GM10248 (cell line): ENCODE measurements at regions not wholly inside any gene's neighbourhood (a gene's known extent, or its start where the extent isn't known, plus 50 kb on each side); places are given as distances from the start of the nearest gene placed in this dataset.

Source experiments
- CTCF ChIA-PET: fragments of 300-600 bp; sonication (Branson Sonifier 250); formaldehyde crosslinking; extraction: SDS; loops from one replicate; lab custom pipeline; 2021; ENCODE audit warnings: antibody characterized with exemption; lab: Yijun Ruan, JAX
- POLR2A ChIA-PET: fragments of 350-650 bp; sonication (Branson Sonifier 250); formaldehyde crosslinking; extraction: SDS; loops from one replicate; lab custom pipeline; 2020; ENCODE audit warnings: antibody characterized with exemption; lab: Yijun Ruan, JAX
- DNase-seq: peaks from one replicate; pipeline ENCODE4 v3.0.0; 2012; ENCODE audit errors: extremely low spot score
- TF ChIP-seq, protein P1 (sequence below): IDR thresholded peaks from 2 replicates; pipeline ENCODE4 v1.5.1; 2012; ENCODE audit warnings: mild to moderate bottlenecking, low read depth; ENCODE audit errors: extremely low read depth, missing control alignments, control extremely low read depth

DNA sequence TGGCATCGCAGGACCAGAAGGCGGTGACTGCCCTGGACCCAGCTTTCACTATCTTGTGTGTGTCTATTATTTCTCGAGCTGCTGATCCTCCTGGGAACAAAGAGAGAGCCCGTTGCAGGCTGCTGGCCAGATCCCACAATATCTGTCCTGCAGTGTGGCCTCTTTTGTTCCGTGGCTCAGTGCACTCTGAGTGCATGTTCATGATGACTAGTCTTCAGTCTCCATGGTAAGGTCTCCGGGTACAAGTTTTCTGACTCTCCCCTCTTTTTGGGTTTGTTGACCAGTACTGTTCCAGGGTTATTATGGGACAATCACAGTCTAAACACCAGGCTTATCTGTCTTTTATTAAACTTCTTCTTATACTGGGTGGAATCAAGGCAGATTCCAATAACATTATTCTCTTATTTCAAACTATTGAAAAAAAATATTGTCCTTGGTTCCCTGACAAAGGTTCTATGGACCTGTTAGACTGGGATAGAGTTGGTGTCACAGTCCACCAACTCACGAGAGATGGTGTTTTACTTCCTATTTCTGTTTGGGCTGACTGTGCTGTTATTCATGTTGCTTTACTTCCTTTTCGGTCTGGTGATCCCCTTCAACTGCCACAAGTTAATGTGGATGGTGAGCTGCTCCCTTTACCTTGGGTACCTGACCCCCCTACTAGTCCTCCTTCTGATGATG is 192.9 kb upstream of the ALG10B start:
- CTCF ChIA-PET = no interaction called here
- TF ChIP-seq, protein P1, sequence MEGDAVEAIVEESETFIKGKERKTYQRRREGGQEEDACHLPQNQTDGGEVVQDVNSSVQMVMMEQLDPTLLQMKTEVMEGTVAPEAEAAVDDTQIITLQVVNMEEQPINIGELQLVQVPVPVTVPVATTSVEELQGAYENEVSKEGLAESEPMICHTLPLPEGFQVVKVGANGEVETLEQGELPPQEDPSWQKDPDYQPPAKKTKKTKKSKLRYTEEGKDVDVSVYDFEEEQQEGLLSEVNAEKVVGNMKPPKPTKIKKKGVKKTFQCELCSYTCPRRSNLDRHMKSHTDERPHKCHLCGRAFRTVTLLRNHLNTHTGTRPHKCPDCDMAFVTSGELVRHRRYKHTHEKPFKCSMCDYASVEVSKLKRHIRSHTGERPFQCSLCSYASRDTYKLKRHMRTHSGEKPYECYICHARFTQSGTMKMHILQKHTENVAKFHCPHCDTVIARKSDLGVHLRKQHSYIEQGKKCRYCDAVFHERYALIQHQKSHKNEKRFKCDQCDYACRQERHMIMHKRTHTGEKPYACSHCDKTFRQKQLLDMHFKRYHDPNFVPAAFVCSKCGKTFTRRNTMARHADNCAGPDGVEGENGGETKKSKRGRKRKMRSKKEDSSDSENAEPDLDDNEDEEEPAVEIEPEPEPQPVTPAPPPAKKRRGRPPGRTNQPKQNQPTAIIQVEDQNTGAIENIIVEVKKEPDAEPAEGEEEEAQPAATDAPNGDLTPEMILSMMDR = no peak
- DNase-seq = no peak
- POLR2A ChIA-PET = no interaction called here

DNA sequence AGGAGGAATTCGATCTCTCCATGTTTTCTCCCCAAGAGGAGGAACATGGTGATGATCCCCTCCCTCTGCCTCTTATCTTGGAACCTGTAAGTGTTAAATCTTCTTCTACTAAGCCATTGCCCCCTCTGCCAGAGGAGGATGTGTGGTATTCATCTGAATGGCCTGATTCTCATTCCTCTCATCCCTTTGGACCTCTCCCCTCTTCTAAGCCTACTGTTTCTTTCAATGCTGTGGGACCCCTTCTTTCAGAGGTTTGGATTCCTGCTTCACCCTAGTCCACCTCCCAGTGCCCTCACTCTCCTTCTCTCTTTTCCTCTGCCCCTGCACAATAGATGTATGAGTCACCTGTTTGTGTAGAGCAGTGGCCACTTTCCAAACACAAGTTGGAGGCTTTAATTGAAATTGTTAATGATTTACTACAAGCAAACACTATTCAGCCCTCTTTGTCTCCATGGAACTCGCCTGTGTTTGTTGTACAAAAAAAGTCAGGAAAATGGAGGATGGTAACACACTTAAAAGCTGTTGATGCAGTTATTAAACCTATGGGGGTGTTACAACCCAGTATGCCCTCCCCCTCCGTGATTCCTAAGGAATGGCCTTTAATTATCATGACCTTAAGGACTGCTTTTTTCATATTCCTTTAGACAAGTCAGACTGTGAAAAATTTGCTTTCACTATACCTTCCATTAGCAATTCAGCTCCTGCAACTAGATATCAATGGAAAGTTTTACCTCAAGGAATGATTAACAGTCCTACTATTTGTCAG is 192.1 kb upstream of the ALG10B start:
- ChIA-PET POLR2A (no interaction called here), CTCF (no interaction called here)
- TF ChIP-seq, protein P1 = no peak
- DNase-seq = no peak

DNA sequence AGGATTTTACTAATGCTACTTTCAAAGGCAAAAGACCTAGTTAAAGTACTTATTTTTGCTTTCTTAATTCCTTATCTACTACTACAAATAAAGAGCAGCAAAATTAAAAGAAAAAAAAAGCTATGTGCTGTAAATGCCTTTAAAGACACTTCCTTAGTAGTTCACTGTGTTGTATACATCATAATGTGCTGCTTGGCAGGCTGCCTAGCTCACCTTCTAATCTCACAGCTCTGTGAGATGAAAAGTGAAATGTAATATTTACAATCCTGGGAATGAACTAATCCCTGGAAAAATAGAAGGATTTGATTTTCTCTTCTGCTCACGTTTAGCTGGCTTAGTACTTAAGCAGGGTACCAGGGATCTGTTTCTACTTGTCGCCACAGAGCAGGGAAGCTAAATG is 184.4 kb upstream of the ALG10B start:
- DNase-seq = no peak
- TF ChIP-seq, protein P1 = no peak
- CTCF ChIA-PET = interaction anchor here (1.1 kb wide), 1 partner anchor 10 kb away, joined by 3 read pairs; no protein-coding TSS in a partner anchor
- POLR2A ChIA-PET = no interaction called here

DNA sequence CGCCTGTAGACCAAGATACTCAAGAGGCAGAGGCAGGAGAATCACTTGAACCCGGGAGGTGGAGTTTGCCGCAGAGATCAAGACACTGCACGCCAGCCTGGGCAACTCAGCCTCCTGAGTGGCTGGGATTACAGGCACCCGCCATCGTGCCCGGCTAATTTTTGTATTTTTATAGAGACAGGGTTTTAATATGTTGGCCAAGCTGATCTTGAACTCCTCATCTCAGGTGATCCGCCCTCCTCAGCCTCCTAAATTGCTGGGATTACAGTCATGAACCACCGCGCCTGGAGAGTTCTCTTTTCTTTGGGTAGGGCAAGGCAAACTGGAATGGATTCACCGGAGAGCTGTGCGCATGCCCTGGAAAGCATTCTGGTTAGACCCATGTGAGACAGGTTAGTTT is 179.3 kb upstream of the ALG10B start:
- ChIA-PET CTCF (interaction anchor here (0.9 to 2.2 kb wide), 6 partner anchors 166 to 1137 kb away, joined by 3 to 16 read pairs (median 3); partner anchors contain the start of gene ALG10B), POLR2A (no interaction called here)

DNA sequence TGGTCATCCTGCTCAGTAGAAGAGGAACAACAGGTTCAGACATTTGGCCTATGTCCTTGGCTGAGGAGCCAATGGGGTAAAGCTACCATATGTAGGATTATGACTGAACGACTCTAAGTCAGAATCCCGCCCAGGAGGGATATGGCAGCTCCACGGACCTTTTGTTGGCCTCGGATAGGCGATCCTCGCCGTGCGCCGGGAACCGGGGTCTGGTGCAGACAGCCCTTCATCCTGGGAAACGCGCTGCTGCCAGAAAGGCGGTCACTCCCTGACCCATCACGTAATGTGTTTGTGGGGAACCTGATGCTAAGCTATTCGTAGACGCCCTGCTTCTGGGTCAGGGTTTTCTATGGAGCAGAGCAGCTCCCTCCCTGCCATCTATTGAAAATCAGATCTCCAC is 178.9 kb upstream of the ALG10B start:
- DNase-seq = no peak
- ChIA-PET CTCF (interaction anchor here (1.0 to 2.2 kb wide), 4 partner anchors 165 to 1136 kb away, joined by 3 to 16 read pairs (median 4); partner anchors contain the start of gene ALG10B), POLR2A (no interaction called here)
- TF ChIP-seq, protein P1 = no peak

More for the DNA sequence above, 179.3 kb upstream of the ALG10B start:
- DNase-seq = no peak
- TF ChIP-seq, protein P1 = no peak
